MV-4-11 (cell line): ENCODE measurements at regions not wholly inside any gene's neighbourhood (a gene's known extent, or its start where the extent isn't known, plus 50 kb on each side); places are given as distances from the start of the nearest gene placed in this dataset.

ENCODE experiments used
- DNase-seq: peaks from one replicate; lab custom pipeline; 2025; lab: John Stamatoyannopoulos, UW

- DNase-seq = no peak
Measured at GRCh38 chr5:144972317-144972716, 801.6 kb downstream of the KCTD16 start.

- DNase-seq = no peak
Measured at GRCh38 chr5:144971108-144971850, 800.6 kb downstream of the KCTD16 start.

GRCh38 chr5:144960296-144960695, 789.6 kb downstream of the KCTD16 start:
- DNase-seq = no peak

GRCh38 chr5:144958002-144958401, 787.3 kb downstream of the KCTD16 start:
- no peak for DNase-seq

- no peak for DNase-seq
Measured at GRCh38 chr5:144950996-144951395, 780.3 kb downstream of the KCTD16 start.

- no peak for DNase-seq
Measured at GRCh38 chr5:144947023-144947422, 776.4 kb downstream of the KCTD16 start.

GRCh38 chr5:144945503-144945902, 774.8 kb downstream of the KCTD16 start:
- DNase-seq = no peak

- no peak for DNase-seq
Measured at GRCh38 chr5:144944936-144945335, 774.3 kb downstream of the KCTD16 start.

- no peak for DNase-seq
Measured at GRCh38 chr5:144941004-144941403, 770.3 kb downstream of the KCTD16 start.

GRCh38 chr5:144918371-144918770, 747.7 kb downstream of the KCTD16 start:
- DNase-seq = no peak

- no peak for DNase-seq
Measured at GRCh38 chr5:144915452-144915851, 744.8 kb downstream of the KCTD16 start.

GRCh38 chr5:144913661-144914060, 743.0 kb downstream of the KCTD16 start:
- no peak for DNase-seq

GRCh38 chr5:144896473-144896872, 725.8 kb downstream of the KCTD16 start:
- DNase-seq = no peak

GRCh38 chr5:144886668-144887067, 716.0 kb downstream of the KCTD16 start:
- no peak for DNase-seq

GRCh38 chr5:144882739-144883283, 712.1 kb downstream of the KCTD16 start:
- DNase-seq = no peak

- no peak for DNase-seq
Measured at GRCh38 chr5:144880513-144880912, 709.8 kb downstream of the KCTD16 start.

- DNase-seq = no peak
Measured at GRCh38 chr5:144876990-144877389, 706.3 kb downstream of the KCTD16 start.

- no peak for DNase-seq
Measured at GRCh38 chr5:144873076-144873475, 702.4 kb downstream of the KCTD16 start.

GRCh38 chr5:144864118-144864517, 693.4 kb downstream of the KCTD16 start:
- no peak for DNase-seq

- DNase-seq = peak; percentile 79
Measured at GRCh38 chr5:144857454-144857853, 686.8 kb downstream of the KCTD16 start.

GRCh38 chr5:144844086-144844485, 673.4 kb downstream of the KCTD16 start:
- DNase-seq = no peak

GRCh38 chr5:144832416-144832815, 661.7 kb downstream of the KCTD16 start:
- DNase-seq = no peak

GRCh38 chr5:144831650-144832049, 661.0 kb downstream of the KCTD16 start:
- DNase-seq = no peak

- no peak for DNase-seq
Measured at GRCh38 chr5:144822503-144822902, 651.8 kb downstream of the KCTD16 start.
